ENCODE measurements at regions not wholly inside any gene's neighbourhood (a gene's known extent, or its start where the extent isn't known, plus 50 kb on each side); places are given as distances from the start of the nearest gene placed in this dataset.

DNA sequence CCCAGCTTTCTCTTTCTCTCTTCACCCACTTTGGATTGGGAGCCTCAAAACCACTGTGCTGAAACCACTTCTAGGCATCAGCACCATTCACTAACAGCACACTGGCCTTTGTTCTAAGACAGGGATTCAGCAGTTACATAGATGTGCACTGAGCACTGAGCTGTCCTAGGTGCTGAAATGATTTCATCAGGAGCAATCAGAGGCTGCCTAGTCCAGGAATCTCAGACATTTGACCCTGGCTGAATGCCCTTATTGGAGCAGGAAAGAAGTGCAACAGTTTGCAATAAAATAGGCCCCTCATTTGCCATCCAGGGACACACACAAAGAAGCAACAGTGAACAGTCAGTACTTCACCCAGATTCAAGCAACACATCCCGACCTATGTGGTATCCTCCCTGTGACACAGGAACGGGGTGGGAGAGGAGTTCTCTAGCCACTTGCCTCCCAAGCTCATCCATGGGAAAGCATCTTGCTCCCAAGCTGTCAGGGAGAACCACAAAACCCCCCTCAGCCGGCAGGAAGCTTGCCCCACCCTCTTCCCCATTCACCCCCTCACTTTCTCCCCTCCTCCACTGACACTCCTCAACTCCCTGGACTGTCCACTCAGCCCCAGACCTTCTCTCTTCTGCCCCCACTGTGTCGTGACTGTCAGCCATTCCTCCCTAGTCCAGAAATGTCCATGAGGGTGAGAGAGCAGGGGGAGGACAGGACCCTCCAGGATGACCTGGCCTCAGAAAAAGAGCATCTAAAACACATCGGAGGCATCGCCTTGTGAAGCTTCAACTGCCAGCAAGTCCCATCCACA is 304.4 kb downstream of the PREX1 start (continued):
- TF ChIP-seq, protein P1, sequence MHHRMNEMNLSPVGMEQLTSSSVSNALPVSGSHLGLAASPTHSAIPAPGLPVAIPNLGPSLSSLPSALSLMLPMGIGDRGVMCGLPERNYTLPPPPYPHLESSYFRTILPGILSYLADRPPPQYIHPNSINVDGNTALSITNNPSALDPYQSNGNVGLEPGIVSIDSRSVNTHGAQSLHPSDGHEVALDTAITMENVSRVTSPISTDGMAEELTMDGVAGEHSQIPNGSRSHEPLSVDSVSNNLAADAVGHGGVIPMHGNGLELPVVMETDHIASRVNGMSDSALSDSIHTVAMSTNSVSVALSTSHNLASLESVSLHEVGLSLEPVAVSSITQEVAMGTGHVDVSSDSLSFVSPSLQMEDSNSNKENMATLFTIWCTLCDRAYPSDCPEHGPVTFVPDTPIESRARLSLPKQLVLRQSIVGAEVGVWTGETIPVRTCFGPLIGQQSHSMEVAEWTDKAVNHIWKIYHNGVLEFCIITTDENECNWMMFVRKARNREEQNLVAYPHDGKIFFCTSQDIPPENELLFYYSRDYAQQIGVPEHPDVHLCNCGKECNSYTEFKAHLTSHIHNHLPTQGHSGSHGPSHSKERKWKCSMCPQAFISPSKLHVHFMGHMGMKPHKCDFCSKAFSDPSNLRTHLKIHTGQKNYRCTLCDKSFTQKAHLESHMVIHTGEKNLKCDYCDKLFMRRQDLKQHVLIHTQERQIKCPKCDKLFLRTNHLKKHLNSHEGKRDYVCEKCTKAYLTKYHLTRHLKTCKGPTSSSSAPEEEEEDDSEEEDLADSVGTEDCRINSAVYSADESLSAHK (CRISPR knock-in tag; IDR thresholded peaks at IDR 0.05; ENCODE audit: borderline replicate concordance): peak; percentile 96; the same call in 1 of the 2 replicates
- TF ChIP-seq HDAC2 (CRISPR knock-in tag; IDR thresholded peaks at IDR 0.05) (peak; percentile 96), HHEX (CRISPR knock-in tag; IDR thresholded peaks at IDR 0.05) (no peak), ZNF382 (CRISPR knock-in tag; IDR thresholded peaks at IDR 0.05; ENCODE audit: borderline replicate concordance) (no peak), XBP1 (CRISPR knock-in tag; IDR thresholded peaks at IDR 0.05) (peak; percentile 91), PRMT3 (CRISPR knock-in tag; IDR thresholded peaks at IDR 0.05; ENCODE audit: borderline replicate concordance, low read depth) (no peak), ZNF720 (CRISPR knock-in tag; IDR thresholded peaks at IDR 0.05) (peak; percentile 96; the same call in 1 of the 2 replicates), ZNF274 (CRISPR knock-in tag; IDR thresholded peaks at IDR 0.05) (0 out of 2 replicates have a peak, but pooled peaks have one; percentile 58), ZBTB3 (CRISPR knock-in tag; IDR thresholded peaks at IDR 0.05; ENCODE audit: borderline replicate concordance, low read depth) (no peak), ZNF335 (CRISPR knock-in tag; IDR thresholded peaks at IDR 0.05) (peak; percentile 92), ZNF460 (CRISPR knock-in tag; IDR thresholded peaks at IDR 0.05; ENCODE audit: borderline replicate concordance) (no peak), RBAK (CRISPR knock-in tag; IDR thresholded peaks at IDR 0.05) (no peak), HNRNPK (IDR thresholded peaks at IDR 0.05; ENCODE audit: low read depth, low read length, poor library complexity, severe bottlenecking) (no peak), ONECUT2 (CRISPR knock-in tag; IDR thresholded peaks at IDR 0.05) (no peak; the same call in 1 of the 2 replicates), PAX8 (CRISPR knock-in tag; IDR thresholded peaks at IDR 0.05; ENCODE audit: borderline replicate concordance) (0 out of 2 replicates have a peak, but pooled peaks have one; percentile 93), RAD21 (CRISPR knock-in tag; IDR thresholded peaks at IDR 0.05) (no peak), PCBP2 (optimal IDR thresholded peaks at IDR 0.05; ENCODE audit: low read depth, low read length, poor library complexity, severe bottlenecking) (no peak), NR2C2 (CRISPR knock-in tag; IDR thresholded peaks at IDR 0.05; ENCODE audit: borderline replicate concordance) (peak; percentile 59), ZNF782 (CRISPR knock-in tag; IDR thresholded peaks at IDR 0.05; ENCODE audit: borderline replicate concordance) (peak; percentile 78; the same call in 1 of the 2 replicates), ZIK1 (CRISPR knock-in tag; IDR thresholded peaks at IDR 0.05; ENCODE audit: borderline replicate concordance, low read depth) (no peak), RFXANK (CRISPR knock-in tag; IDR thresholded peaks at IDR 0.05) (peak; percentile 86; the same call in 1 of the 2 replicates)
- TF ChIP-seq, protein P2, sequence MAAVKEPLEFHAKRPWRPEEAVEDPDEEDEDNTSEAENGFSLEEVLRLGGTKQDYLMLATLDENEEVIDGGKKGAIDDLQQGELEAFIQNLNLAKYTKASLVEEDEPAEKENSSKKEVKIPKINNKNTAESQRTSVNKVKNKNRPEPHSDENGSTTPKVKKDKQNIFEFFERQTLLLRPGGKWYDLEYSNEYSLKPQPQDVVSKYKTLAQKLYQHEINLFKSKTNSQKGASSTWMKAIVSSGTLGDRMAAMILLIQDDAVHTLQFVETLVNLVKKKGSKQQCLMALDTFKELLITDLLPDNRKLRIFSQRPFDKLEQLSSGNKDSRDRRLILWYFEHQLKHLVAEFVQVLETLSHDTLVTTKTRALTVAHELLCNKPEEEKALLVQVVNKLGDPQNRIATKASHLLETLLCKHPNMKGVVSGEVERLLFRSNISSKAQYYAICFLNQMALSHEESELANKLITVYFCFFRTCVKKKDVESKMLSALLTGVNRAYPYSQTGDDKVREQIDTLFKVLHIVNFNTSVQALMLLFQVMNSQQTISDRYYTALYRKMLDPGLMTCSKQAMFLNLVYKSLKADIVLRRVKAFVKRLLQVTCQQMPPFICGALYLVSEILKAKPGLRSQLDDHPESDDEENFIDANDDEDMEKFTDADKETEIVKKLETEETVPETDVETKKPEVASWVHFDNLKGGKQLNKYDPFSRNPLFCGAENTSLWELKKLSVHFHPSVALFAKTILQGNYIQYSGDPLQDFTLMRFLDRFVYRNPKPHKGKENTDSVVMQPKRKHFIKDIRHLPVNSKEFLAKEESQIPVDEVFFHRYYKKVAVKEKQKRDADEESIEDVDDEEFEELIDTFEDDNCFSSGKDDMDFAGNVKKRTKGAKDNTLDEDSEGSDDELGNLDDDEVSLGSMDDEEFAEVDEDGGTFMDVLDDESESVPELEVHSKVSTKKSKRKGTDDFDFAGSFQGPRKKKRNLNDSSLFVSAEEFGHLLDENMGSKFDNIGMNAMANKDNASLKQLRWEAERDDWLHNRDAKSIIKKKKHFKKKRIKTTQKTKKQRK (IDR thresholded peaks at IDR 0.05; ENCODE audit: low read length): no peak
- TF ChIP-seq, protein P3, sequence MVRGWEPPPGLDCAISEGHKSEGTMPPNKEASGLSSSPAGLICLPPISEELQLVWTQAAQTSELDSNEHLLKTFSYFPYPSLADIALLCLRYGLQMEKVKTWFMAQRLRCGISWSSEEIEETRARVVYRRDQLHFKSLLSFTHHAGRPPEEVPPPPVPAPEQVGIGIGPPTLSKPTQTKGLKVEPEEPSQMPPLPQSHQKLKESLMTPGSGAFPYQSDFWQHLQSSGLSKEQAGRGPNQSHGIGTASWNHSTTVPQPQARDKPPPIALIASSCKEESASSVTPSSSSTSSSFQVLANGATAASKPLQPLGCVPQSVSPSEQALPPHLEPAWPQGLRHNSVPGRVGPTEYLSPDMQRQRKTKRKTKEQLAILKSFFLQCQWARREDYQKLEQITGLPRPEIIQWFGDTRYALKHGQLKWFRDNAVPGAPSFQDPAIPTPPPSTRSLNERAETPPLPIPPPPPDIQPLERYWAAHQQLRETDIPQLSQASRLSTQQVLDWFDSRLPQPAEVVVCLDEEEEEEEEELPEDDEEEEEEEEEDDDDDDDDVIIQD (CRISPR knock-in tag; IDR thresholded peaks at IDR 0.05; ENCODE audit: low read depth): peak; percentile 82
